Astrocyte of the cerebellum (primary cell): ENCODE measurements at regions not wholly inside any gene's neighbourhood (a gene's known extent, or its start where the extent isn't known, plus 50 kb on each side); places are given as distances from the start of the nearest gene placed in this dataset.

ENCODE experiments used
- DNase-seq: peaks from one replicate; pipeline ENCODE4 v3.0.0-alpha.2; 2011; ENCODE audit warnings: low read depth
- H3K4me3 ChIP-seq: 2 replicates; pipeline ENCODE4 v1.5.1; 2011; ENCODE audit warnings: mild to moderate bottlenecking, low read depth, low read length, moderate library complexity
- in situ Hi-C: cut with HindIII; loops from 2 replicates; pipeline ENCODE4 v1.10.0; 2017; ENCODE audit warnings: low sequenced_read_pairs
- TF ChIP-seq, protein P1 (sequence below): IDR thresholded peaks from 2 replicates; pipeline ENCODE4 v1.5.1; 2012; ENCODE audit warnings: low read length, low read depth, moderate library complexity, mild to moderate bottlenecking; ENCODE audit errors: missing control alignments

DNA sequence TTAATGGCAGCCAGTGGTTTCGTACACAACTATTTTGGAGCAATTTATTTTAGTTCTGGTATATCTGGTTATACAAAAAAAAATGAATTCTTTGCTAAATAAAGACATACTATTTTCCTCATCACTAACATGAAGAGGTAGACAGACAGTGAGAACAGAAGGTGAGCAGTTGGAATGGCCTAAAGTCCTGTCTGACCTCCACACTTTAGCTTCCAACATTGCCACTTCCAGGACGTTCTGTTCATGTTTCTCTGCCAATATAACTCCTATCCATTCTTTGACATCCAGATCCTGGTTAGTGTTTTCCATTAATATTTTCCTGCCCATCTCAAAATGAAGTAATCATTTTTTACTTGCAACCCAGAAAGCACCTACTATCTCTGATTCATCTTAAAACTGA, 112.9 kb upstream of the FRY start:
- TF ChIP-seq, protein P1, sequence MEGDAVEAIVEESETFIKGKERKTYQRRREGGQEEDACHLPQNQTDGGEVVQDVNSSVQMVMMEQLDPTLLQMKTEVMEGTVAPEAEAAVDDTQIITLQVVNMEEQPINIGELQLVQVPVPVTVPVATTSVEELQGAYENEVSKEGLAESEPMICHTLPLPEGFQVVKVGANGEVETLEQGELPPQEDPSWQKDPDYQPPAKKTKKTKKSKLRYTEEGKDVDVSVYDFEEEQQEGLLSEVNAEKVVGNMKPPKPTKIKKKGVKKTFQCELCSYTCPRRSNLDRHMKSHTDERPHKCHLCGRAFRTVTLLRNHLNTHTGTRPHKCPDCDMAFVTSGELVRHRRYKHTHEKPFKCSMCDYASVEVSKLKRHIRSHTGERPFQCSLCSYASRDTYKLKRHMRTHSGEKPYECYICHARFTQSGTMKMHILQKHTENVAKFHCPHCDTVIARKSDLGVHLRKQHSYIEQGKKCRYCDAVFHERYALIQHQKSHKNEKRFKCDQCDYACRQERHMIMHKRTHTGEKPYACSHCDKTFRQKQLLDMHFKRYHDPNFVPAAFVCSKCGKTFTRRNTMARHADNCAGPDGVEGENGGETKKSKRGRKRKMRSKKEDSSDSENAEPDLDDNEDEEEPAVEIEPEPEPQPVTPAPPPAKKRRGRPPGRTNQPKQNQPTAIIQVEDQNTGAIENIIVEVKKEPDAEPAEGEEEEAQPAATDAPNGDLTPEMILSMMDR = no peak
- in situ Hi-C loops = no loop called here
- H3K4me3 ChIP-seq = no peak overlapping the region
- no peak for DNase-seq

DNA sequence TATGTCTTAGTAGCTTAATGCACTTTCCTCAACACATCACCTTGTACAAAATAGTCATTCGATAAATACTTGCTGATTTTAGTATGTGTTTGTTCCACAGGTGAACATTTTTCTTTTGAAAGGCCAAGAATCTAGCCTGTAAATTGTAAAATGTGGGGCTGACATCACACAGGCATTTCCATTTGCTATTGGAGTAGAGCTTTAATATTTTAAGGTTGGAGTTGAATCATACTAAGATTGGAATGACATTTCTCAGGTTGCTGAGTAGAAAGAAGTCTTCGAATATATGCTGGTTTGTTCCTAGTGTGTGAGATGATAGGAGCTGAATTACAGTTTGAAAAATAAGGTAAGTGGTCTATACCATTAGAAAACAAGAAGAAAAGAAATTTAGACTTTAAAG, 112.3 kb upstream of the FRY start:
- TF ChIP-seq, protein P1 = no peak
- no peak for DNase-seq
- no peak overlapping the region for H3K4me3 ChIP-seq
- in situ Hi-C loops = no loop called here

DNA sequence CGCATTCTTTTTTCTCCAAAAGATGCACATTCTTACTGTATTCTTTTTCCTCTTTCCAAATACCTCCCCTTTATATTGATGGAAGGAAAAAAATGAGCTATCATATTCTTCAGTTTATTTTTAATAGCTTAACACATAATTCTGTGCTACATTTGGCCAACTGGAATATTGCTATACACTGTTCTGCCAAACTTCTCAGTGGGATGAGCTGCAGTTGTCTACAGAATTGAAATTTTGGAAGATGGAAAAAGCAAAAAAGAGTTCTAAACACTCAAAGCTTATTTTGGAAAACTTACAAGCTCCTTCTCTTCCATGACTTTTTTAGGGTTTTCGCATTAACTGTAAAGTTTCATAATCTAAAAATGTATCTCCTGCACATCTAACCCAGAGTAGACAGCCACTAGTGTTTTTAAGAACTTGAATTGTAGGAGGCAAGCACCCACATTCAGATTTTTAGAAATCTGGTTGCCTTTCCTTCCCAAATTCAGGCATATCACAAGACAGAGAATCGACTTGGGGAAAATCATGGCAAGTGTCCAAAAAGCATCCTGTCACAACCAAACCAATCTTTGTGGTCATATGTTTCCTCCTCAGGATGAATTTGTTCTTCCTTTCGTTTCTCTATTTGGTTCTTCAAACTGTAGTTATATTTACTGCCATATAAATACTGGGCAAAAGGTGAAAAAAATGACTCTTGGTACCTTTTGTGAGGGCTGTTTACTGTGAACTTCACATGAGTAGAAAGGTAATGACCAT, 111.4 kb upstream of the FRY start:
- DNase-seq = no peak
- no peak overlapping the region for H3K4me3 ChIP-seq
- in situ Hi-C loops = no loop called here
- TF ChIP-seq, protein P1 = no peak

DNA sequence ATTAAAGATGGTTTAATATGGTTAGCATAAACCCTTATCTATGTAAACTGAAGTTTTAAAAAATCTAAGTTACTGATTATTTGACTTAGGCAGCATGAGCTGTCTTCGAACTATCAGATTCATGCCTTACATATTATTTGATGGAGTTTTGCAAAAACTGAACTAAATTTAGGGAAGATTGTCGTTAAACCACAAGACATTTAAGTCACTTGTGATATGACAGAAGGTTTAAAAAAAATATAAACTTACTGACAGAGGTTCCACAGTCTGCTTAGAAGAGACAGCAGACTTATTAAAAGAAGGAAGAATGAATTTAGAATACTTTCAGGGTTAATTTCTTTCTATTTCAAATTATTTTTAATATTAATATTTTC, 110.9 kb upstream of the FRY start:
- TF ChIP-seq, protein P1 = no peak
- DNase-seq = no peak
- no peak overlapping the region for H3K4me3 ChIP-seq
- in situ Hi-C loops = no loop called here

DNA sequence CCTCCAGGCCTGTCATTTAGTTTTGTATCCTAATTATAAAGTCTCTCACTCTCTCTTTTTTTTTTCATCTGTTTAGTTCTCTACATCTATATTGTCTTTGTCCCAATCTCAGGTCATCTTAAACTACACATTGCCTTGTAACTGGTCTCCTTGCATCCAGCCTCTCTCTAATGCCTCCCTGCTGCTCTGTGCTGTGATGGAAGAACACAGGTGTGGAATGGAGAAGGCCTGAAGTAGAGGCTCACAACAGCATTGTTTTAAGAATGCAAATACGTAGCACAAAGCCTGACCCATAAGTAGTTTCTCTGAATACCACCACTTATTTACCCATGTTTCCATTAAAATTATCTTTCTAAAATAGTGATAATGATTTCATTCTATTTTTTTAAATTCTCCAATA, 108.8 kb upstream of the FRY start:
- no peak overlapping the region for H3K4me3 ChIP-seq
- DNase-seq = no peak
- TF ChIP-seq, protein P1 = no peak
- in situ Hi-C loops = no loop called here

DNA sequence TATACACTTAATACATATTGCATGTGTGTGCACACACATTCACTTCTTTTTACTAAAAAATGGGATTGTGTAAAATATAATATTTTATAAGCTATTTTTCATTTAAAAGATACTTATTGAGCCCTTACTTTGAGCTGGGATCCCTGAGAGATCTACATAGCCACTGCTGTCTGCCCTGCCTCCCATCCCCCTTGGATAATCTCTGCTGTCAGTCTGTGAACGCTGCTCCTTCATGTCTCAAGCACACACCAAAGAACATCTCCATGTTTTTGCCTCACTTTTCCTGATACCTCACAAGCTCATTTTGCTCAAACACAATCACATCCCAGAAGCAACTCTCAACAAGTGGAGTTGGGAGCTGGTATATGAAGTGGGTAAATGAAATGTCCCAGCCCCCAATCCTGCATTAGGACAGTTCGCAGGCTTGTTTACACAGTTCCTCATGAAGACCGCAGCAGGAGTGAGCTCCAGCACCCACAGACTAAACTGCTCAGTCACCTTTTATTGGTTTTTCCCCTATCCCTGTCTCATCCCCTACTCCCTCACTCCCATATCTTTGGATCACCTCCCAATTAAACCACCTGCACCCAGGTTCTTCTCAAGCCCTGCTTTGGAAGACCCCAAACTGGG, 108.3 kb upstream of the FRY start:
- DNase-seq = no peak
- in situ Hi-C loops = no loop called here
- H3K4me3 ChIP-seq = no peak overlapping the region
- TF ChIP-seq, protein P1 = no peak
